ENCODE measurements at regions not wholly inside any gene's neighbourhood (a gene's known extent, or its start where the extent isn't known, plus 50 kb on each side); places are given as distances from the start of the nearest gene placed in this dataset.

- H3K4me2 ChIP-seq (ENCODE audit: low read length) = no peak overlapping the region
- H3K4me1 ChIP-seq (ENCODE audit: low read length) = no peaks in the 10 kb centered on the region
- no peaks in the 10 kb centered on the region for H3K79me2 ChIP-seq (ENCODE audit: low read length)
- peaks cover 5% of the 10 kb centered on the region; the same call in 1 of the 2 replicates for H3K27me3 ChIP-seq (ENCODE audit: low read depth, low read length)
- H4K20me1 ChIP-seq (ENCODE audit: insufficient read depth, low read length) = no peaks in the 10 kb centered on the region
- TF ChIP-seq EZH2phosphoT487 (IDR thresholded peaks at IDR 0.05; ENCODE audit: low read depth) (no peak), CTCF (IDR thresholded peaks at IDR 0.05; ENCODE audit: low read depth, low read length) (no peak)
- H3K36me3 ChIP-seq (replicated peaks; ENCODE audit: low read depth, low read length) = no peaks in the 10 kb centered on the region
- H3K4me3 ChIP-seq (ENCODE audit: low read length) = no peak overlapping the region
- no peak overlapping the region for H3K27ac ChIP-seq (ENCODE audit: low read length)
- no peak overlapping the region for H2AFZ ChIP-seq (ENCODE audit: low read depth, low read length)
- no peaks in the 10 kb centered on the region for H3K9me3 ChIP-seq (ENCODE audit: insufficient read depth, low read length)
- no peak overlapping the region for H3K9ac ChIP-seq (ENCODE audit: low read length)
These were observed 130.2 kb downstream of the OSR1 start for GRCh38 chr2:19228181-19228593.

GRCh38 chr2:19226871-19227270 lies 131.6 kb downstream of the OSR1 start:
- Histone ChIP-seq H3K27ac (ENCODE audit: low read length) (no peak overlapping the region), H3K4me1 (ENCODE audit: low read length) (no peaks in the 10 kb centered on the region), H3K9me3 (ENCODE audit: insufficient read depth, low read length) (no peaks in the 10 kb centered on the region), H3K9ac (ENCODE audit: low read length) (no peak overlapping the region), H4K20me1 (ENCODE audit: insufficient read depth, low read length) (no peaks in the 10 kb centered on the region), H3K27me3 (ENCODE audit: low read depth, low read length) (peaks cover 5% of the 10 kb centered on the region; the same call in 1 of the 2 replicates), H3K36me3 (replicated peaks; ENCODE audit: low read depth, low read length) (no peaks in the 10 kb centered on the region), H3K4me2 (ENCODE audit: low read length) (no peak overlapping the region), H2AFZ (ENCODE audit: low read depth, low read length) (no peak overlapping the region), H3K4me3 (ENCODE audit: low read length) (no peak overlapping the region), H3K79me2 (ENCODE audit: low read length) (no peaks in the 10 kb centered on the region)
- no peak for TF ChIP-seq CTCF (IDR thresholded peaks at IDR 0.05; ENCODE audit: low read depth, low read length)

GRCh38 chr2:19226386-19226785 lies 132.0 kb downstream of the OSR1 start:
- H3K36me3 ChIP-seq (replicated peaks; ENCODE audit: low read depth, low read length) = no peaks in the 10 kb centered on the region
- H3K4me3 ChIP-seq (ENCODE audit: low read length) = no peak overlapping the region
- H3K4me2 ChIP-seq (ENCODE audit: low read length) = no peak overlapping the region
- TF ChIP-seq CTCF (IDR thresholded peaks at IDR 0.05; ENCODE audit: low read depth, low read length) (no peak), EZH2phosphoT487 (IDR thresholded peaks at IDR 0.05; ENCODE audit: low read depth) (no peak)
- no peaks in the 10 kb centered on the region for H4K20me1 ChIP-seq (ENCODE audit: insufficient read depth, low read length)
- H3K27ac ChIP-seq (ENCODE audit: low read length) = no peak overlapping the region
- H3K4me1 ChIP-seq (ENCODE audit: low read length) = no peaks in the 10 kb centered on the region
- H2AFZ ChIP-seq (ENCODE audit: low read depth, low read length) = no peak overlapping the region
- no peaks in the 10 kb centered on the region for H3K9me3 ChIP-seq (ENCODE audit: insufficient read depth, low read length)
- no peak overlapping the region for H3K9ac ChIP-seq (ENCODE audit: low read length)
- peaks cover 5% of the 10 kb centered on the region; the same call in 1 of the 2 replicates for H3K27me3 ChIP-seq (ENCODE audit: low read depth, low read length)
- H3K79me2 ChIP-seq (ENCODE audit: low read length) = no peaks in the 10 kb centered on the region

GRCh38 chr2:19225931-19226330 lies 132.5 kb downstream of the OSR1 start:
- no peak overlapping the region for H3K27ac ChIP-seq (ENCODE audit: low read length)
- no peaks in the 10 kb centered on the region for H3K4me1 ChIP-seq (ENCODE audit: low read length)
- H3K27me3 ChIP-seq (ENCODE audit: low read depth, low read length) = peaks cover 5% of the 10 kb centered on the region; the same call in 1 of the 2 replicates
- no peak overlapping the region for H3K9ac ChIP-seq (ENCODE audit: low read length)
- TF ChIP-seq CTCF (IDR thresholded peaks at IDR 0.05; ENCODE audit: low read depth, low read length) (no peak), EZH2phosphoT487 (IDR thresholded peaks at IDR 0.05; ENCODE audit: low read depth) (no peak)
- no peaks in the 10 kb centered on the region for H3K36me3 ChIP-seq (replicated peaks; ENCODE audit: low read depth, low read length)
- no peaks in the 10 kb centered on the region for H3K79me2 ChIP-seq (ENCODE audit: low read length)
- no peak overlapping the region for H3K4me2 ChIP-seq (ENCODE audit: low read length)
- no peak overlapping the region for H3K4me3 ChIP-seq (ENCODE audit: low read length)
- H3K9me3 ChIP-seq (ENCODE audit: insufficient read depth, low read length) = no peaks in the 10 kb centered on the region
- H2AFZ ChIP-seq (ENCODE audit: low read depth, low read length) = no peak overlapping the region
- no peaks in the 10 kb centered on the region for H4K20me1 ChIP-seq (ENCODE audit: insufficient read depth, low read length)
